C4-2B (cell line): ENCODE measurements at regions not wholly inside any gene's neighbourhood (a gene's known extent, or its start where the extent isn't known, plus 50 kb on each side); places are given as distances from the start of the nearest gene placed in this dataset.

Source experiments
- CTCF ChIP-seq: fragments of 450-650 bp; conservative IDR thresholded peaks from 2 replicates; pipeline ENCODE4 v1.5.1; 2017; ENCODE audit warnings: mild to moderate bottlenecking
- ZFX ChIP-seq: fragments of 450-650 bp; IDR thresholded peaks from 2 replicates; pipeline ENCODE4 v1.6.1; 2017

- no peak for TF ChIP-seq CTCF
- TF ChIP-seq ZFX = no peak
Measured at GRCh38 chrX:122596998-122597397, 587.1 kb upstream of the GRIA3 start.
